Mammary epithelial cell (primary cell): ENCODE measurements at regions not wholly inside any gene's neighbourhood (a gene's known extent, or its start where the extent isn't known, plus 50 kb on each side); places are given as distances from the start of the nearest gene placed in this dataset.

Experiments used
- EZH2 ChIP-seq: IDR thresholded peaks from 2 replicates; pipeline ENCODE4 v1.6.1; 2012; ENCODE audit warnings: low read length, inconsistent platforms, borderline replicate concordance
- TF ChIP-seq, protein P1 (sequence below), 2 donors: IDR thresholded peaks in 1 of 2; conservative IDR thresholded peaks in 1 of 2; 2 replicates each; pipeline ENCODE4 v1.5.1; 2011 to 2012; ENCODE audit warnings: inconsistent platforms in 2 of 2, low read length in 2 of 2, mild to moderate bottlenecking in 2 of 2, control low read depth in 1 of 2, low read depth in 1 of 2; ENCODE audit not compliant: insufficient read depth in 1 of 2; ENCODE audit errors: extremely low read depth in 1 of 2

DNA sequence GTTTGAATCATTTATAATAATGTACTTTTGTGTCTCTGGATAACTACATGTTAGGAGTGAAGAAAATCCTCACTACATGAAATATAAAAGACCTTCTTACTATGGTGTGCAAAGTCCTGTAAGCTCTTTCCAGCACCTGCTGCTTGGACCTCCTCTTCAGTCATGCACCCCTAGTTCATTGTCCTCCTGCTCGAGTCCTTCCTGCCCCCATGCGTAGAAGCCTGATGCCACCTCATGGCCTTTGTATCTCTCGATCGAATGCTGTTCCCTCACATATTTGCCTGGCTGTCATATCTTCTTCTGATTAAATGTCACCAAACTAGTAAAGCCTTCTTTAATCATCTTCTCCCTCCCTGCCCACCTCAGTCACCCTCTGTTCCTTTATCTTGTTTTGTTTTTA, 49.9 kb upstream of the SUCLG2 start:
- TF ChIP-seq, protein P1, sequence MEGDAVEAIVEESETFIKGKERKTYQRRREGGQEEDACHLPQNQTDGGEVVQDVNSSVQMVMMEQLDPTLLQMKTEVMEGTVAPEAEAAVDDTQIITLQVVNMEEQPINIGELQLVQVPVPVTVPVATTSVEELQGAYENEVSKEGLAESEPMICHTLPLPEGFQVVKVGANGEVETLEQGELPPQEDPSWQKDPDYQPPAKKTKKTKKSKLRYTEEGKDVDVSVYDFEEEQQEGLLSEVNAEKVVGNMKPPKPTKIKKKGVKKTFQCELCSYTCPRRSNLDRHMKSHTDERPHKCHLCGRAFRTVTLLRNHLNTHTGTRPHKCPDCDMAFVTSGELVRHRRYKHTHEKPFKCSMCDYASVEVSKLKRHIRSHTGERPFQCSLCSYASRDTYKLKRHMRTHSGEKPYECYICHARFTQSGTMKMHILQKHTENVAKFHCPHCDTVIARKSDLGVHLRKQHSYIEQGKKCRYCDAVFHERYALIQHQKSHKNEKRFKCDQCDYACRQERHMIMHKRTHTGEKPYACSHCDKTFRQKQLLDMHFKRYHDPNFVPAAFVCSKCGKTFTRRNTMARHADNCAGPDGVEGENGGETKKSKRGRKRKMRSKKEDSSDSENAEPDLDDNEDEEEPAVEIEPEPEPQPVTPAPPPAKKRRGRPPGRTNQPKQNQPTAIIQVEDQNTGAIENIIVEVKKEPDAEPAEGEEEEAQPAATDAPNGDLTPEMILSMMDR (conservative IDR thresholded peaks at IDR 0.05 in 1 of 2, IDR thresholded peaks at IDR 0.05 in 1 of 2; ENCODE audit: extremely low read depth in 1 of 2, insufficient read depth in 1 of 2, low read depth in 1 of 2, low read length in 2 of 2), result no peak
- TF ChIP-seq EZH2, result no peak
